ENCODE measurements at regions not wholly inside any gene's neighbourhood (a gene's known extent, or its start where the extent isn't known, plus 50 kb on each side); places are given as distances from the start of the nearest gene placed in this dataset.

DNA sequence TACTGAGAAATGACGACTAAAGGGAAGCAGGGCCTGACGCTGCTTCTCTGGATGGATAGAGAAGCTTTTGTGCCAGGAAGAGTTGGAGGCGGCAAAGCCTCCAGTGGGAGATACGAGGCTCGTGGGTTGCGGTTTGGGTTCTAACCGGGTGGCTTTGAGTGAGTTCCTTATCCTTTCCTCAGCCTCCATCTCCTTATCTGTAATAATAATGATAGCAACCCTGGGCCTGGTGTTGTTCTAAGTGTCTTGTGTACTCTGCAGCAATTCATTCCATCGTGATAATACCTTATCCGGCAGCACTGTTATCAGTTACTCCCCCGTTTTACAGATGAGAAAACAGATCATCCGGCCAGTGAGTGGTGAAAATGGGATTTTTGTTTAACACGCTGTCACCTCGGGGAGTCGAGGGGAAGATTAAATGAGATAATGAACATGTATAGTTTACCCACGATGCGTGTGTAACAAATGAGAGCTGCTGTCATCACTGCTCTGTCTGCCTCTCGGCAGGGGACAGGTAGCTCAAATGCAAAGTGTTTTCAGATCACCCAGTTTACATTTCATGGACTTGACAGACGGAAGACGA, 52.0 kb upstream of the LHX1 start:
- Histone ChIP-seq H3K4me3 (ENCODE audit: extremely low read depth in 1 of 4, insufficient read depth in 2 of 4, low read depth in 3 of 4, low read length in 4 of 4) (0 out of 8 replicates have a peak overlapping the region, but pooled peaks of 1 of the 4 experiments have one; percentile 20), H2BK120ac (replicated peaks; ENCODE audit: low read depth, low read length) (no peak overlapping the region), H3K9me3 (ENCODE audit: insufficient read depth in 2 of 2, low read depth in 1 of 2, low read length in 1 of 2) (peaks cover 6 to 7% of the 10 kb centered on the region in 2 experiments; a peak in 1 of 4 replicates), H4K20me1 (replicated peaks in 1 of 2; ENCODE audit: control insufficient read depth in 1 of 2, insufficient read depth in 2 of 2, low read length in 2 of 2) (no peaks in the 10 kb centered on the region), H3K27ac (ENCODE audit: low read depth, low read length) (no peak overlapping the region), H3K9ac (replicated peaks in 1 of 4; ENCODE audit: extremely low read depth in 1 of 4, low read depth in 3 of 4, low read length in 3 of 4) (no peak overlapping the region), H2BK5ac (ENCODE audit: low read depth, low read length) (0 out of 2 replicates have a peak overlapping the region, but pooled peaks have one; percentile 52), H2BK12ac (ENCODE audit: low read depth, low read length) (peak overlapping the region; percentile 51; the same call in 1 of the 2 replicates), H3K27me3 (replicated peaks in 1 of 4; ENCODE audit: control insufficient read depth in 3 of 4, extremely low read depth in 1 of 4, insufficient read depth in 3 of 4, low read length in 3 of 4) (0 out of 7 replicates have a peak, but pooled peaks cover 0 to 3% (median 0%) of the 10 kb centered on the region in 4 experiments), H3K23ac (ENCODE audit: insufficient read length) (no peak overlapping the region), H3K79me1 (ENCODE audit: low read depth, low read length) (no peaks in the 10 kb centered on the region), H3K79me2 (ENCODE audit: control insufficient read depth in 1 of 2, insufficient read depth in 2 of 2, low read length in 2 of 2) (no peaks in the 10 kb centered on the region), H2BK20ac (ENCODE audit: low read length) (no peak overlapping the region), H3K23me2 (ENCODE audit: low read depth, low read length) (no peaks in the 10 kb centered on the region; the same call in 1 of the 2 replicates), H4K91ac (replicated peaks; ENCODE audit: insufficient read length, low read length) (no peak overlapping the region), H3K4me2 (ENCODE audit: insufficient read depth in 1 of 2, low read depth in 2 of 2, low read length in 2 of 2) (no peak overlapping the region), H3K18ac (ENCODE audit: extremely low read depth, low read length) (no peak overlapping the region; the same call in 1 of the 2 replicates), H3K4me1 (replicated peaks in 1 of 4; ENCODE audit: control insufficient read depth in 3 of 4, insufficient read depth in 4 of 4, low read length in 3 of 4) (peaks cover 0 to 14% (median 9%) of the 10 kb centered on the region in 4 experiments; a peak in 5 of 7 replicates), H3K14ac (ENCODE audit: insufficient read length) (no peak overlapping the region), H4K8ac (ENCODE audit: extremely low read depth, insufficient read depth, low read length) (no peak overlapping the region), H2AFZ (ENCODE audit: low read length) (0 out of 2 replicates have a peak overlapping the region, but pooled peaks have one; percentile 36), H2AK5ac (ENCODE audit: low read depth, low read length) (no peak overlapping the region), H2BK15ac (ENCODE audit: low read length) (peak overlapping the region; percentile 46; the same call in 1 of the 2 replicates), H4K5ac (ENCODE audit: insufficient read length, low read depth, low read length) (no peak overlapping the region), H3K36me3 (ENCODE audit: control insufficient read depth in 2 of 4, insufficient read depth in 4 of 4, low read length in 3 of 4) (no peaks in the 10 kb centered on the region), H3K4ac (replicated peaks; ENCODE audit: insufficient read length, low read depth, low read length) (peak overlapping the region; percentile 8), H3K56ac (replicated peaks; ENCODE audit: insufficient read length, low read depth, low read length) (no peak overlapping the region)
- TF ChIP-seq, protein P1, sequence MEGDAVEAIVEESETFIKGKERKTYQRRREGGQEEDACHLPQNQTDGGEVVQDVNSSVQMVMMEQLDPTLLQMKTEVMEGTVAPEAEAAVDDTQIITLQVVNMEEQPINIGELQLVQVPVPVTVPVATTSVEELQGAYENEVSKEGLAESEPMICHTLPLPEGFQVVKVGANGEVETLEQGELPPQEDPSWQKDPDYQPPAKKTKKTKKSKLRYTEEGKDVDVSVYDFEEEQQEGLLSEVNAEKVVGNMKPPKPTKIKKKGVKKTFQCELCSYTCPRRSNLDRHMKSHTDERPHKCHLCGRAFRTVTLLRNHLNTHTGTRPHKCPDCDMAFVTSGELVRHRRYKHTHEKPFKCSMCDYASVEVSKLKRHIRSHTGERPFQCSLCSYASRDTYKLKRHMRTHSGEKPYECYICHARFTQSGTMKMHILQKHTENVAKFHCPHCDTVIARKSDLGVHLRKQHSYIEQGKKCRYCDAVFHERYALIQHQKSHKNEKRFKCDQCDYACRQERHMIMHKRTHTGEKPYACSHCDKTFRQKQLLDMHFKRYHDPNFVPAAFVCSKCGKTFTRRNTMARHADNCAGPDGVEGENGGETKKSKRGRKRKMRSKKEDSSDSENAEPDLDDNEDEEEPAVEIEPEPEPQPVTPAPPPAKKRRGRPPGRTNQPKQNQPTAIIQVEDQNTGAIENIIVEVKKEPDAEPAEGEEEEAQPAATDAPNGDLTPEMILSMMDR (IDR thresholded peaks at IDR 0.05; ENCODE audit: control extremely low read depth in 1 of 3, insufficient read depth in 1 of 3, low read depth in 1 of 3, low read length in 3 of 3) = no peak
- TF ChIP-seq KDM5A (IDR thresholded peaks at IDR 0.05; ENCODE audit: low read length) (no peak), SIN3A (conservative IDR thresholded peaks at IDR 0.05 in 1 of 2, IDR thresholded peaks at IDR 0.05 in 1 of 2; ENCODE audit: low read depth in 1 of 2, low read length in 2 of 2) (no peak), RXRA (IDR thresholded peaks at IDR 0.05; ENCODE audit: insufficient read depth, low read depth, low read length) (no peak), KDM4A (IDR thresholded peaks at IDR 0.05; ENCODE audit: low read depth, low read length, severe bottlenecking) (no peak), ASH2L (IDR thresholded peaks at IDR 0.05; ENCODE audit: low read length) (no peak), TCF12 (IDR thresholded peaks at IDR 0.05; ENCODE audit: low read depth, low read length) (no peak), HDAC2 (IDR thresholded peaks at IDR 0.05; ENCODE audit: borderline replicate concordance in 1 of 2, low read depth in 2 of 2, low read length in 2 of 2) (no peak), BCL11A (IDR thresholded peaks at IDR 0.05; ENCODE audit: low read depth in 2 of 2, low read length in 2 of 2) (no peak)
- FAIRE-seq (no peak), DNase-seq (ENCODE audit: low read depth in 1 of 2, low spot score in 2 of 2) (no peak)
- WGBS, 2 experiments (ENCODE audit: extremely low coverage in 1 of 2, insufficient coverage in 1 of 2, insufficient read length in 1 of 2, insufficient replicate concordance in 2 of 2, low coverage in 1 of 2, low lambda C conversion rate in 2 of 2, missing lambda C conversion rate in 1 of 2) = 83% methylated on average over 19 of the region's 19 CpGs; no CpG with 5 or more reads in 1 of the 2 experiments
- ChIA-PET POLR2A (ENCODE audit: partially characterized antibody) (interaction anchor here (0.8 kb wide), 2 partner anchors 24 to 38 kb away, joined by 3 to 4 read pairs; no protein-coding TSS in a partner anchor), CTCF (ENCODE audit: partially characterized antibody) (interaction anchor here (0.9 to 1.2 kb wide), 2 partner anchors 9 to 93 kb away, joined by 3 read pairs; no protein-coding TSS in a partner anchor)
